GM12891 (cell line): ENCODE measurements at regions not wholly inside any gene's neighbourhood (a gene's known extent, or its start where the extent isn't known, plus 50 kb on each side); places are given as distances from the start of the nearest gene placed in this dataset.

ENCODE experiments used
- POLR2A ChIP-seq: IDR thresholded peaks from 2 replicates; pipeline ENCODE4 v1.6.1; 2011; ENCODE audit warnings: low read depth, low read length, control low read depth
- POLR2AphosphoS5 ChIP-seq: IDR thresholded peaks from 2 replicates; pipeline ENCODE4 v1.6.1; 2011; ENCODE audit warnings: low read depth, low read length, control low read depth

GRCh38 chr3:55271549-55271948 lies 215.6 kb downstream of the WNT5A start:
- TF ChIP-seq POLR2AphosphoS5 (no peak), POLR2A (no peak)
